Uterus (tissue), 2 donors: ENCODE measurements at regions not wholly inside any gene's neighbourhood (a gene's known extent, or its start where the extent isn't known, plus 50 kb on each side); places are given as distances from the start of the nearest gene placed in this dataset.

ENCODE experiments used
- CTCF ChIP-seq, 4 experiments: fragments of 200-600 bp in 2 of 4; fragments of 450-650 bp in 2 of 4; sonication (generic) in 2 of 4; IDR thresholded peaks; one replicate each; pipeline ENCODE4 v1.5.1; 2016 to 2019; ENCODE audit warnings: antibody characterized with exemption in 4 of 4, mild to moderate bottlenecking in 2 of 4, moderate library complexity in 1 of 4
- POLR2A ChIP-seq, 2 donors: fragments of 450-650 bp; IDR thresholded peaks; one replicate each; pipeline ENCODE4 v1.6.1; 2016; ENCODE audit warnings: antibody characterized with exemption in 2 of 2, mild to moderate bottlenecking in 1 of 2, moderate library complexity in 1 of 2

GRCh38 chr9:65400886-65401285 lies 115.9 kb upstream of the FOXD4L5 start:
- no peak for TF ChIP-seq CTCF (IDR thresholded peaks at IDR 0.05)
- no peak for TF ChIP-seq POLR2A (IDR thresholded peaks at IDR 0.05)
